HEK293 (cell line): ENCODE measurements at regions not wholly inside any gene's neighbourhood (a gene's known extent, or its start where the extent isn't known, plus 50 kb on each side); places are given as distances from the start of the nearest gene placed in this dataset.

Source experiments
- BCL11A ChIP-seq: fragments of 450-650 bp; formaldehyde crosslinking; IDR thresholded peaks from 2 replicates; pipeline ENCODE4 v1.5.1; 2016; ENCODE audit warnings: low read depth, missing biosample characterization, missing genetic modification characterization
- CTCF ChIP-seq: fragments of 450-650 bp; formaldehyde crosslinking; IDR thresholded peaks from 2 replicates; pipeline ENCODE4 v1.5.1; 2016; ENCODE audit warnings: missing biosample characterization, missing genetic modification characterization
- PRDM1 ChIP-seq: fragments of 450-650 bp; formaldehyde crosslinking; IDR thresholded peaks from 2 replicates; pipeline ENCODE4; 2016; ENCODE audit warnings: missing biosample characterization, missing genetic modification characterization
- PRDM10 ChIP-seq: fragments of 450-650 bp; formaldehyde crosslinking; IDR thresholded peaks from 2 replicates; pipeline ENCODE4 v1.5.1; 2016; ENCODE audit warnings: missing biosample characterization, missing genetic modification characterization
- TRIM28 ChIP-seq: IDR thresholded peaks from 2 replicates; pipeline ENCODE4 v1.6.1; 2011; ENCODE audit warnings: low read length, control low read depth, borderline replicate concordance
- TSHZ1 ChIP-seq: fragments of 450-650 bp; formaldehyde crosslinking; IDR thresholded peaks from 2 replicates; pipeline ENCODE4 v1.5.1; 2016; ENCODE audit warnings: missing biosample characterization, missing genetic modification characterization, borderline replicate concordance
- ZBTB11 ChIP-seq: fragments of 450-650 bp; formaldehyde crosslinking; conservative IDR thresholded peaks from 2 replicates; pipeline ENCODE4 v1.5.1; 2016; ENCODE audit warnings: low read depth, missing biosample characterization, missing genetic modification characterization
- ZNF132 ChIP-seq: fragments of 450-650 bp; formaldehyde crosslinking; IDR thresholded peaks from 2 replicates; pipeline ENCODE4 v1.5.1; 2017; ENCODE audit warnings: missing biosample characterization, missing genetic modification characterization, borderline replicate concordance
- ZNF214 ChIP-seq: fragments of 450-650 bp; formaldehyde crosslinking; IDR thresholded peaks from 2 replicates; pipeline ENCODE4 v1.5.1; 2017; ENCODE audit warnings: missing biosample characterization, mild to moderate bottlenecking, missing genetic modification characterization, borderline replicate concordance
- ZNF274 ChIP-seq, 2 experiments: fragments of 200-500 bp in 1 of 2; fragments of 450-650 bp in 1 of 2; sonication (Bioruptor generic) in 1 of 2; formaldehyde crosslinking in 1 of 2; IDR thresholded peaks; 2 replicates each; pipeline versions ENCODE4 v1.5.1 to v1.6.1; 2014 to 2016; ENCODE audit warnings: borderline replicate concordance in 1 of 2, inconsistent platforms in 1 of 2, low read length in 1 of 2, missing biosample characterization in 1 of 2, missing genetic modification characterization in 1 of 2
- ZNF280C ChIP-seq: fragments of 450-650 bp; formaldehyde crosslinking; IDR thresholded peaks from 2 replicates; pipeline ENCODE4 v1.5.1; 2016; ENCODE audit warnings: missing biosample characterization, missing genetic modification characterization
- ZNF292 ChIP-seq: fragments of 450-650 bp; formaldehyde crosslinking; IDR thresholded peaks from 2 replicates; pipeline ENCODE4 v1.5.1; 2016; ENCODE audit warnings: low read depth, missing biosample characterization, missing genetic modification characterization, borderline replicate concordance
- ZSCAN5A ChIP-seq: fragments of 450-650 bp; formaldehyde crosslinking; IDR thresholded peaks from 2 replicates; pipeline ENCODE4 v1.5.1; 2016; ENCODE audit warnings: missing biosample characterization, missing genetic modification characterization

- TF ChIP-seq ZBTB11 (tag by site-specific recombination): no peak
- TF ChIP-seq CTCF (tag by site-specific recombination): no peak
- TF ChIP-seq PRDM1 (tag by site-specific recombination): no peak
- no peak for TF ChIP-seq BCL11A (tag by site-specific recombination)
- TF ChIP-seq TSHZ1 (tag by site-specific recombination): no peak
- no peak for TF ChIP-seq ZSCAN5A (tag by site-specific recombination)
- no peak for TF ChIP-seq TRIM28
- no peak for TF ChIP-seq ZNF292 (tag by site-specific recombination)
- no peak for TF ChIP-seq PRDM10 (tag by site-specific recombination)
- TF ChIP-seq ZNF214 (tag by site-specific recombination): no peak
- TF ChIP-seq ZNF132 (tag by site-specific recombination): no peak
- no peak for TF ChIP-seq ZNF280C (tag by site-specific recombination)
- no peak for TF ChIP-seq ZNF274 (IDR thresholded peaks at IDR 0.05; ENCODE audit: low read length)
- TF ChIP-seq ZNF274 (tag by site-specific recombination; IDR thresholded peaks at IDR 0.05; ENCODE audit: borderline replicate concordance): no peak
Observed at GRCh38 chr3:107117156-107117555, 260.1 kb upstream of the CCDC54 start.
